ENCODE measurements at regions not wholly inside any gene's neighbourhood (a gene's known extent, or its start where the extent isn't known, plus 50 kb on each side); places are given as distances from the start of the nearest gene placed in this dataset.

DNA sequence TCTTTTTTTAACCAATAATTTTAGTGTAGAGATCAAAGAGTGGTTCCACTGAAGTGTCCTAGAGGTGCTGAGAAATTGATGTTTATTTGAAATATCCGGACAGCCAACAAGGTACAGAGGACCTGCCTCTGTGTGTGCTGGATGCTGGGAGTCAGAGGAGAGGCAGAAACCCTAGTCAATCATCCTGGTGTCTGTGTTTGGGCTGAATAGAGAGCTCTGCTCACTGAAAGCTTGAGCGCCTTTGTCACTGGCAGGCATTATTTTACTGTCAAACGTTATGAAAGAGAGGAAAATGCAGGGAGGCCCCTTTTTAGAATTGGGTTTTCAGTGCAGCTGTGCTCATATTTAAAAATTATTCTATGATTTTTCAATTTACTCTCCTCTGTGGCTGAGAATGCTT, 480.3 kb upstream of the TYRP1 start:
- TF ChIP-seq, protein P1, sequence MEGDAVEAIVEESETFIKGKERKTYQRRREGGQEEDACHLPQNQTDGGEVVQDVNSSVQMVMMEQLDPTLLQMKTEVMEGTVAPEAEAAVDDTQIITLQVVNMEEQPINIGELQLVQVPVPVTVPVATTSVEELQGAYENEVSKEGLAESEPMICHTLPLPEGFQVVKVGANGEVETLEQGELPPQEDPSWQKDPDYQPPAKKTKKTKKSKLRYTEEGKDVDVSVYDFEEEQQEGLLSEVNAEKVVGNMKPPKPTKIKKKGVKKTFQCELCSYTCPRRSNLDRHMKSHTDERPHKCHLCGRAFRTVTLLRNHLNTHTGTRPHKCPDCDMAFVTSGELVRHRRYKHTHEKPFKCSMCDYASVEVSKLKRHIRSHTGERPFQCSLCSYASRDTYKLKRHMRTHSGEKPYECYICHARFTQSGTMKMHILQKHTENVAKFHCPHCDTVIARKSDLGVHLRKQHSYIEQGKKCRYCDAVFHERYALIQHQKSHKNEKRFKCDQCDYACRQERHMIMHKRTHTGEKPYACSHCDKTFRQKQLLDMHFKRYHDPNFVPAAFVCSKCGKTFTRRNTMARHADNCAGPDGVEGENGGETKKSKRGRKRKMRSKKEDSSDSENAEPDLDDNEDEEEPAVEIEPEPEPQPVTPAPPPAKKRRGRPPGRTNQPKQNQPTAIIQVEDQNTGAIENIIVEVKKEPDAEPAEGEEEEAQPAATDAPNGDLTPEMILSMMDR (IDR thresholded peaks at IDR 0.05), result no peak
- TF ChIP-seq ZFX (IDR thresholded peaks at IDR 0.05; ENCODE audit: borderline replicate concordance), result no peak
- H3K27ac ChIP-seq, result no peak overlapping the region

DNA sequence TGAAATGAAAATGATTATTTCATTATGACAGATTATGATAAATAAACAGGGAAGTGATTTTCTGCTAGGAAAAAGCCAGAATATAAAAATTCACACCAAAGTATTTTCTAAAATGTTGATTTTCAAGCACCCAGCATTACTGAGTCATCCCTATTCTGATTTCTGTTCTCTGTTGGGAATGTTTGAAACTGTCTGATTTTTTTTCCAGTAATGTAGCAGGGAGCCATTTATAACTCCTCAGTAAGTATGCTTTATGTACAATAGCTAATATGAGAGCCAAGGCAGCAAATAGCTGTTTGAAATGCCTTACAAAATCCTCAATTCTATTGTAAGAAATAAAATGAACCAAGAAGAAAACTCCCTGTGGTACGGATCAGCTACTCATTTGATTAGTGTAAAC, 471.7 kb upstream of the TYRP1 start:
- no peak overlapping the region for H3K27ac ChIP-seq
- TF ChIP-seq, protein P1 (IDR thresholded peaks at IDR 0.05), result no peak
- no peak for TF ChIP-seq ZFX (IDR thresholded peaks at IDR 0.05; ENCODE audit: borderline replicate concordance)

DNA sequence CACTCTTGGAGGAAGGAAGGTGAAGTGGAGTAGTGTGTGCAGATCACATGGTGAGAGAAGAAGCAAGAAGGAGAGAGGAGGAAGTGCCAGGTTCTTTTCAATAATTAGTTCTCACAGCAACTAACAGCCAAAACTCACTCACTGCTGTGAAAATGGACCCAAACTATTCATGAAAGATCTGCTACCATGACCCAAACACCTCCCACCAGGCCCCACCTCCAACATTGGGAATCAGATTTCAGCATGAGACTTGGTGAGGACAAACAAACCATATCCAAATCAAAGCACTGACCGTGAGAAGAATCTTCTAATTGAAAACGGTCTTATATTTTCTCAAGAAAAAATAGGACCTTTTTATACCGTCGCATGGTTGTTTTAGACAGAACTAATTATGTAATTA, 468.7 kb upstream of the TYRP1 start:
- no peak for TF ChIP-seq ZFX (IDR thresholded peaks at IDR 0.05; ENCODE audit: borderline replicate concordance)
- TF ChIP-seq, protein P1 (IDR thresholded peaks at IDR 0.05), result no peak
- H3K27ac ChIP-seq, result no peak overlapping the region

DNA sequence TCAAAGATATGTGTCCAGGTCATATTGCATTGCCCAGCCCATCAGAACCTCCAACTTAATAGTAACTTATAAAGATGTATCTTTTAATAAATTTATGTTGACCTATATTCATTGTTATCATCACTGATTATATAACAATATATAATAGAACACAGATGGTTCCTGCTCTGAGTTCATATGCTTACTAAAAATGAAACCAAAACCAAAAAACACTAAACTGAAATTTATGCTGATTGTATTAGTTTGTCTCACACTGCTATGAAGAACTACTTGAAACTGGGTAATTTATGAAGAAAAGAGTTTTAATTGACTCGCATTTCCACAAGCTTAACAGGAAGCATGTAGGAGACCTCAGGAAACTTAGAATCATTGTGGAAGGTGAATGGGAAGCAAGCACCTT, 462.5 kb upstream of the TYRP1 start:
- TF ChIP-seq, protein P1 (IDR thresholded peaks at IDR 0.05), result no peak
- no peak for TF ChIP-seq ZFX (IDR thresholded peaks at IDR 0.05; ENCODE audit: borderline replicate concordance)
- no peak overlapping the region for H3K27ac ChIP-seq

DNA sequence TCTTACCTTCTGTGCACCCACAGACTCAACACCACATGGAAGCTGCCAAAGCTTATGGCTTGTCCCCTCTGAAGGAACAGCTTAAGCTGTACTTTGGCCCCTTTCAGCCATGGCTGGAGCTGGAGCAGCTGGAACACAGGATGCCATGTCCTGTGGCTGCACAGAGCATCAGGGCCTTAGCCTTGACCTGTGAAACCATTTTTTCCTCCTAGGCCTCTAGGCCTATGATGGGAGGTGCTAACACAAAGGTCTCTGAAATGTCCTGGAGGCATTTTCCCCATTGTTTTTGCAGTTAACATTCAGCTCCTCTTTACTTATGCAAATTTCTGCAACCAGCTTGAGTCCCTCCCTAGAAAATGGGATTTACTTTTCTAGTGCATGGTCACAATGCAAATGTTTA, 461.4 kb upstream of the TYRP1 start:
- H3K27ac ChIP-seq, result no peak overlapping the region
- TF ChIP-seq, protein P1 (IDR thresholded peaks at IDR 0.05), result no peak
- TF ChIP-seq ZFX (IDR thresholded peaks at IDR 0.05; ENCODE audit: borderline replicate concordance), result no peak

DNA sequence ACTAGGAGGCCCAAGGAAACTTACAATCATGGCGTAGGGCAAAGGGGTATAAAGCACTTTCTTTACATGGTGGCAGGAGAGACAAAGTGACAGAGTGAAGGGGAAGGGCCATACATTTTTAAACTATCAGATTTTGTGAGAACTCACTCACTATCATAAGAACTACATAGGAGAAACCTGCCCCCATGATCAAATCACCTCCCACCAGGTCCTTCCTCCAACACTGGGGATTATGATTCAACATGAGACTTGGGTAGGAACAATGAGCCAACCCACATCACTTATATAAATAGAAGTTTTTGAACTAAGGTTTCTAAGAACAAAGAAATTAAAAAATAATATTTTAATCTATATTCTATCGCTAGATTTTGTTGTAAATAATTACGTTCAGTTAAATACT, 460.3 kb upstream of the TYRP1 start:
- no peak for TF ChIP-seq ZFX (IDR thresholded peaks at IDR 0.05; ENCODE audit: borderline replicate concordance)
- TF ChIP-seq, protein P1 (IDR thresholded peaks at IDR 0.05), result no peak
- no peak overlapping the region for H3K27ac ChIP-seq

DNA sequence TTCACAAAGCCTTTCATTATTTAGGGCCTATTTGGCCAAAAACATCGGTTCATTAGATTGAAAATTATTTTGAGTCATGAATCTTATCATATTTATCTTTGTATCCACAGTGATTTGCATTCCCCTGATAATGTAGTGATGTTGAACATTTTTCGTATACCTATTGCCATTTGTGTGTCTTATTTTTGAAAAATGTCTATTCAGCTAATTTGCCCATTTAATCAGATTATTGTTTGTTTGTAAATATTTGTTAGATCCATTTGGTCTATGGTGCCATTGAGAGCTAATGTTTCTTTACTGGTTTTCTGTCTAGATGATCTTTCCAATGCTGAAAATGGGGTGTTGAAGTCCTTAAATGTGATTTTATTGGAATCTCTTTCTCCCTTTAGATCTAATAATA, 439.2 kb upstream of the TYRP1 start:
- TF ChIP-seq, protein P1 (IDR thresholded peaks at IDR 0.05), result no peak
- H3K27ac ChIP-seq, result no peak overlapping the region

All from 22Rv1 (cell line).